ENCODE measurements at regions not wholly inside any gene's neighbourhood (a gene's known extent, or its start where the extent isn't known, plus 50 kb on each side); places are given as distances from the start of the nearest gene placed in this dataset.

DNA sequence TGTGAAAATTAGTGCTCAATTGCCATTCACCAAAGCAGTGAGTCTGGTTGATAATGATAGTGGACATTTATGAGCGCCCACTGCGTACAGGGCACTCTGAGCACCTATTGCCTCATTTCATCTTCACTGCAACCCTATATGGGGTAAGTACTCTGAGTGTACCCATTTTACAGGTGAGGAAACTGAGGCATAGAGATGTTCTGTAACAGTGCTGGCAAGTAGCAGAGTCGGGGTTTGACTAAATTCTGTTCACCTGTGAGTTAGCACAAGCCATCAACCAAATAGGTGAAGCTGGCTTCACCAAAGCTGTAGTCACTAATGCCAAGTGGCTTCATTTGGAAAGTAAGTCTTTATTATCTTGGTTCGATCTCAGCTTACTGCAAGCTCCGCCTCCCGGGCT lies 135.8 kb downstream of the SPAG6 start:
- TF ChIP-seq, protein P1, sequence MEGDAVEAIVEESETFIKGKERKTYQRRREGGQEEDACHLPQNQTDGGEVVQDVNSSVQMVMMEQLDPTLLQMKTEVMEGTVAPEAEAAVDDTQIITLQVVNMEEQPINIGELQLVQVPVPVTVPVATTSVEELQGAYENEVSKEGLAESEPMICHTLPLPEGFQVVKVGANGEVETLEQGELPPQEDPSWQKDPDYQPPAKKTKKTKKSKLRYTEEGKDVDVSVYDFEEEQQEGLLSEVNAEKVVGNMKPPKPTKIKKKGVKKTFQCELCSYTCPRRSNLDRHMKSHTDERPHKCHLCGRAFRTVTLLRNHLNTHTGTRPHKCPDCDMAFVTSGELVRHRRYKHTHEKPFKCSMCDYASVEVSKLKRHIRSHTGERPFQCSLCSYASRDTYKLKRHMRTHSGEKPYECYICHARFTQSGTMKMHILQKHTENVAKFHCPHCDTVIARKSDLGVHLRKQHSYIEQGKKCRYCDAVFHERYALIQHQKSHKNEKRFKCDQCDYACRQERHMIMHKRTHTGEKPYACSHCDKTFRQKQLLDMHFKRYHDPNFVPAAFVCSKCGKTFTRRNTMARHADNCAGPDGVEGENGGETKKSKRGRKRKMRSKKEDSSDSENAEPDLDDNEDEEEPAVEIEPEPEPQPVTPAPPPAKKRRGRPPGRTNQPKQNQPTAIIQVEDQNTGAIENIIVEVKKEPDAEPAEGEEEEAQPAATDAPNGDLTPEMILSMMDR (IDR thresholded peaks at IDR 0.05): no peak
- TF ChIP-seq POLR2A (IDR thresholded peaks at IDR 0.05): no peak

All from heart left ventricle (tissue), 13 donors.